K562 (cell line): ENCODE measurements at regions not wholly inside any gene's neighbourhood (a gene's known extent, or its start where the extent isn't known, plus 50 kb on each side); places are given as distances from the start of the nearest gene placed in this dataset.

Source experiments
- ATAC-seq: fragments of 200-7000 bp; cut with Tn5 transposase; 3 replicates; pipeline ENCODE4 v1.9.1; 2020; ENCODE audit warnings: moderate library complexity
- BruUV-seq: library from RNA; stranded (reverse); fragments of 400-500 nt; replicated peaks from 2 replicates; lab custom pipeline; 2021; lab: Mats Ljungman, UMichigan
- CTCF ChIA-PET: fragments of 300-600 bp; formaldehyde crosslinking; extraction: SDS; loops from one replicate; lab custom pipeline; 2021; ENCODE audit warnings: low intra/inter-chr PET ratio; lab: Yijun Ruan, JAX
- POLR2A ChIA-PET: fragments of 300-600, 350-650 bp; sonication (Branson Sonifier 250); formaldehyde crosslinking; extraction: SDS; loops from one replicate; lab custom pipeline; 2021; ENCODE audit warnings: antibody characterized with exemption, inconsistent platforms; lab: Yijun Ruan, JAX
- DNase-seq, 4 experiments: peaks; one replicate each; pipeline versions ENCODE4 v3.0.0 to v3.0.0-alpha.2; 2011 to 2018; ENCODE audit warnings: low spot score in 3 of 4, mixed read lengths in 3 of 4; ENCODE audit errors: extremely low read depth in 1 of 4
- FAIRE-seq: peaks from 2 replicates; lab custom pipeline; 2011; peaks lifted over from hg19 to GRCh38; lab: Jason Lieb, UNC
- H2AFZ ChIP-seq: 2 replicates; pipeline ENCODE4 v1.6.0; 2011; ENCODE audit warnings: low read depth, low read length, control low read depth, inconsistent platforms
- H3K27ac ChIP-seq: fragments of 200-600 bp; 3 replicates; pipeline ENCODE4 v1.8.0; 2011; ENCODE audit warnings: low read depth, mild to moderate bottlenecking, control low read depth, inconsistent platforms, low read length, moderate library complexity, mixed read lengths; ENCODE audit errors: extremely low read depth
- H3K27me3 ChIP-seq, 2 experiments: fragments of 300-600 bp in 1 of 2; 2 replicates in 1 of 2; 3 replicates in 1 of 2; pipeline versions ENCODE4 v1.6.0 to v1.8.0; 2011; ENCODE audit warnings: inconsistent platforms in 2 of 2, low read length in 2 of 2, mild to moderate bottlenecking in 1 of 2, mixed read lengths in 1 of 2, moderate library complexity in 1 of 2; ENCODE audit not compliant: control insufficient read depth in 2 of 2, insufficient read depth in 2 of 2
- H3K36me3 ChIP-seq: fragments of 300-600 bp; 3 replicates; pipeline ENCODE4 v1.8.0; 2011; ENCODE audit warnings: mild to moderate bottlenecking, low read length, inconsistent platforms; ENCODE audit not compliant: control insufficient read depth, insufficient read depth
- H3K4me1 ChIP-seq, 2 experiments: fragments of 200-600 bp in 1 of 2; replicated peaks in 1 of 2; 2 replicates in 1 of 2; 3 replicates in 1 of 2; pipeline versions ENCODE4 v1.5.1 to v1.8.0; 2011; ENCODE audit warnings: inconsistent platforms in 2 of 2, low read length in 2 of 2, mild to moderate bottlenecking in 1 of 2, mixed read lengths in 1 of 2, moderate library complexity in 1 of 2; ENCODE audit not compliant: control insufficient read depth in 2 of 2, insufficient read depth in 2 of 2
- H3K4me2 ChIP-seq: 2 replicates; pipeline ENCODE4 v1.6.1; 2011; ENCODE audit warnings: low read length, control low read depth, inconsistent platforms, mixed read lengths; ENCODE audit not compliant: insufficient read depth
- H3K4me3 ChIP-seq: fragments of 200-600 bp; sonication (generic), shearing (Covaris generic); 2 replicates; pipeline ENCODE4 v1.5.1; 2016; ENCODE audit warnings: control low read depth, inconsistent platforms
- H3K79me2 ChIP-seq: fragments of 200-600 bp; 3 replicates; pipeline ENCODE4 v1.8.0; 2011; ENCODE audit warnings: low read length, inconsistent platforms; ENCODE audit not compliant: control insufficient read depth, insufficient read depth
- H3K9ac ChIP-seq, 2 experiments: 2 replicates each; pipeline versions ENCODE4 v1.6.0 to v1.6.1; 2011; ENCODE audit warnings: low read depth in 2 of 2, low read length in 2 of 2, control low read depth in 1 of 2, inconsistent platforms in 1 of 2, mild to moderate bottlenecking in 1 of 2, mixed read lengths in 1 of 2; ENCODE audit not compliant: insufficient read depth in 1 of 2
- H3K9me1 ChIP-seq: one replicate; pipeline ENCODE4 v1.6.0; 2011; ENCODE audit warnings: inconsistent platforms, mild to moderate bottlenecking, low read length, moderate library complexity; ENCODE audit not compliant: control insufficient read depth, insufficient read depth
- H3K9me3 ChIP-seq: replicated peaks from 2 replicates; pipeline ENCODE4 v1.5.1; 2011; ENCODE audit warnings: low read depth, low read length, inconsistent platforms; ENCODE audit not compliant: control insufficient read depth, insufficient read depth
- H4K20me1 ChIP-seq: replicated peaks from 2 replicates; pipeline ENCODE4 v1.6.1; 2011; ENCODE audit warnings: low read length, inconsistent platforms, mixed read lengths; ENCODE audit not compliant: control insufficient read depth, insufficient read depth
- FIP1L1 ChIP-seq: fragments of 200-400 bp; formaldehyde crosslinking; IDR thresholded peaks from 2 replicates; pipeline ENCODE4 v1.6.1; 2018; ENCODE audit warnings: mild to moderate bottlenecking, low read depth, low read length; ENCODE audit not compliant: poor library complexity, severe bottlenecking
- FOXO4 ChIP-seq: fragments of 450-650 bp; formaldehyde crosslinking; IDR thresholded peaks from 2 replicates; pipeline ENCODE4 v1.4.0; 2020; ENCODE audit warnings: mild to moderate bottlenecking, moderate library complexity
- GABPB2 ChIP-seq: fragments of 250-450 bp; sonication (Bioruptor Pico); conservative IDR thresholded peaks from 2 replicates; pipeline ENCODE4 v1.5.1; 2021; ENCODE audit warnings: mild to moderate bottlenecking
- KAT2B ChIP-seq: IDR thresholded peaks from one replicate; pipeline ENCODE4 v1.6.1; 2012; ENCODE audit warnings: low read depth, mild to moderate bottlenecking, control low read depth, inconsistent platforms, low read length, moderate library complexity
- PTRF ChIP-seq: fragments of 450-650 bp; IDR thresholded peaks from 2 replicates; pipeline ENCODE4 v1.6.1; 2016; ENCODE audit warnings: mild to moderate bottlenecking, missing genetic modification characterization, missing compliant biosample characterization
- RBBP5 ChIP-seq: fragments of 200-600 bp; sonication (generic); IDR thresholded peaks from 2 replicates; pipeline ENCODE4 v1.6.1; 2012; ENCODE audit warnings: borderline replicate concordance, mild to moderate bottlenecking, low read length, control low read depth, inconsistent platforms; ENCODE audit not compliant: insufficient read depth, poor library complexity, severe bottlenecking
- RBFOX2 ChIP-seq: fragments of 200-400 bp; formaldehyde crosslinking; IDR thresholded peaks from 2 replicates; pipeline ENCODE4 v1.6.1; 2017; ENCODE audit warnings: low read depth, mild to moderate bottlenecking, low read length, moderate library complexity
- SMARCB1 ChIP-seq: IDR thresholded peaks from 2 replicates; pipeline ENCODE4 v1.6.1; 2011; ENCODE audit warnings: improper control_type of control experiment, low read depth; ENCODE audit not compliant: insufficient read length
- TAF9B ChIP-seq: fragments of 450-650 bp; IDR thresholded peaks from 2 replicates; pipeline ENCODE4 v1.6.1; 2018; ENCODE audit warnings: mild to moderate bottlenecking; ENCODE audit not compliant: partially characterized antibody
- ZNF133 ChIP-seq: fragments of 250-450 bp; sonication (Bioruptor Pico); IDR thresholded peaks from 2 replicates; pipeline ENCODE4 v1.4.0; 2020; ENCODE audit warnings: mild to moderate bottlenecking
- ZNF764 ChIP-seq: fragments of 250-450 bp; sonication (Bioruptor Pico); IDR thresholded peaks from 2 replicates; pipeline ENCODE4 v1.4.0; 2020; ENCODE audit warnings: low read depth, mild to moderate bottlenecking, moderate library complexity
- WGBS: fragments of 100-300 bp; shearing (Covaris generic); methylation state at CpG from one replicate; pipeline ENCODE4 v1.1.6; 2016; ENCODE audit warnings: low coverage, mixed read lengths; ENCODE audit not compliant: insufficient coverage; ENCODE audit errors: missing lambda C conversion rate; 5-methylcytosine and 5-hydroxymethylcytosine counted together
- in situ Hi-C: fragments of 300-500 bp; cut with MboI; formaldehyde crosslinking; loops from 4 replicates; pipeline ENCODE4 v1.15.0; 2018; ENCODE audit warnings: inconsistent platforms, mixed read lengths
- intact Hi-C: fragments of 100-400 bp; cut with micrococcal nuclease; formaldehyde crosslinking; loops from 2 replicates; pipeline ENCODE4 v1.14.2; 2022
- TF ChIP-seq, protein P1 (sequence below), 2 experiments: fragments of 150-350 bp in 1 of 2; IDR thresholded peaks; 2 replicates each; pipeline ENCODE4 v1.6.1; 2012 to 2016; ENCODE audit warnings: low read depth in 2 of 2, low read length in 2 of 2, mild to moderate bottlenecking in 1 of 2, moderate library complexity in 1 of 2

DNA sequence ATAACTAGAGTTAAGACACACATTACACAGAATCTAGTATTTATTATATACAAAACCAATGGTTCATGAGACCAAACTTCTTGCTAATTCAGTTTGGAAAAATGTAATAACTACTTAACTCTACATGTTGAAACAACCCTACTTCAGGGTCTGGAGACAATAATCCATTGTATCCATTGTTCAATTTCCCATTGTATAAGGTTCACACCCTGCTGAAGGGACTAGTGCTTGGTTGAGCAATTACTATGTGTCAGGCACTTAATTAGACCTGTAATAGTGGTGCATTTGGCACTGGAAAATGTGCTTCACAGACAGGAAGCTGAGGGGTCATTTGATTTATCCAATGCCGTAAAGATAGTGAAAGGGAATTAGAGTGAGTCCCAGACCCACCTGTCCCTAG lies 114.3 kb upstream of the PAPPA start:
- TF ChIP-seq SMARCB1, result no peak
- TF ChIP-seq GABPB2, result no peak
- TF ChIP-seq KAT2B, result no peak
- no peak for TF ChIP-seq TAF9B
- TF ChIP-seq ZNF133 (CRISPR knock-in tag), result no peak
- Histone ChIP-seq H3K4me3 (no peak overlapping the region), H3K9me1 (no peaks in the 10 kb centered on the region), H3K36me3 (no peaks in the 10 kb centered on the region), H3K9ac (no peak overlapping the region), H3K27me3 (no peaks in the 10 kb centered on the region), H2AFZ (no peak overlapping the region), H3K4me1 (no peaks in the 10 kb centered on the region), H3K79me2 (no peaks in the 10 kb centered on the region), H4K20me1 (no peaks in the 10 kb centered on the region), H3K9me3 (no peaks in the 10 kb centered on the region; the same call in 1 of the 2 replicates), H3K4me2 (no peak overlapping the region), H3K27ac (no peak overlapping the region)
- WGBS, result 0% methylated on average over 1 of the region's 1 CpG
- POLR2A ChIA-PET, result no interaction called here
- no peak for DNase-seq
- CTCF ChIA-PET, result no interaction called here
- ATAC-seq, result no peak
- intact Hi-C loops (no loop called here), in situ Hi-C loops (no loop called here)
- no TSS peak for BruUV-seq
- FAIRE-seq, result no peak

GRCh38 chr9:116039893-116040292 lies 113.7 kb upstream of the PAPPA start:
- H3K9ac ChIP-seq, result no peak overlapping the region
- H3K79me2 ChIP-seq, result no peaks in the 10 kb centered on the region
- H3K27me3 ChIP-seq, result no peaks in the 10 kb centered on the region
- H3K27ac ChIP-seq, result no peak overlapping the region
- no peak overlapping the region for H2AFZ ChIP-seq
- DNase-seq, result no peak
- no peaks in the 10 kb centered on the region for H3K36me3 ChIP-seq
- in situ Hi-C loops, result no loop called here
- FAIRE-seq, result no peak
- intact Hi-C loops, result no loop called here
- BruUV-seq, result no TSS peak
- ChIA-PET CTCF (no interaction called here), POLR2A (no interaction called here)
- no peaks in the 10 kb centered on the region for H4K20me1 ChIP-seq
- no peak overlapping the region for H3K4me2 ChIP-seq
- H3K9me3 ChIP-seq, result no peaks in the 10 kb centered on the region; the same call in 1 of the 2 replicates
- no peaks in the 10 kb centered on the region for H3K4me1 ChIP-seq
- no peak overlapping the region for H3K4me3 ChIP-seq
- H3K9me1 ChIP-seq, result no peaks in the 10 kb centered on the region
- ATAC-seq, result no peak
- no peak for TF ChIP-seq FIP1L1
- TF ChIP-seq RBFOX2, result no peak
- TF ChIP-seq, protein P1, sequence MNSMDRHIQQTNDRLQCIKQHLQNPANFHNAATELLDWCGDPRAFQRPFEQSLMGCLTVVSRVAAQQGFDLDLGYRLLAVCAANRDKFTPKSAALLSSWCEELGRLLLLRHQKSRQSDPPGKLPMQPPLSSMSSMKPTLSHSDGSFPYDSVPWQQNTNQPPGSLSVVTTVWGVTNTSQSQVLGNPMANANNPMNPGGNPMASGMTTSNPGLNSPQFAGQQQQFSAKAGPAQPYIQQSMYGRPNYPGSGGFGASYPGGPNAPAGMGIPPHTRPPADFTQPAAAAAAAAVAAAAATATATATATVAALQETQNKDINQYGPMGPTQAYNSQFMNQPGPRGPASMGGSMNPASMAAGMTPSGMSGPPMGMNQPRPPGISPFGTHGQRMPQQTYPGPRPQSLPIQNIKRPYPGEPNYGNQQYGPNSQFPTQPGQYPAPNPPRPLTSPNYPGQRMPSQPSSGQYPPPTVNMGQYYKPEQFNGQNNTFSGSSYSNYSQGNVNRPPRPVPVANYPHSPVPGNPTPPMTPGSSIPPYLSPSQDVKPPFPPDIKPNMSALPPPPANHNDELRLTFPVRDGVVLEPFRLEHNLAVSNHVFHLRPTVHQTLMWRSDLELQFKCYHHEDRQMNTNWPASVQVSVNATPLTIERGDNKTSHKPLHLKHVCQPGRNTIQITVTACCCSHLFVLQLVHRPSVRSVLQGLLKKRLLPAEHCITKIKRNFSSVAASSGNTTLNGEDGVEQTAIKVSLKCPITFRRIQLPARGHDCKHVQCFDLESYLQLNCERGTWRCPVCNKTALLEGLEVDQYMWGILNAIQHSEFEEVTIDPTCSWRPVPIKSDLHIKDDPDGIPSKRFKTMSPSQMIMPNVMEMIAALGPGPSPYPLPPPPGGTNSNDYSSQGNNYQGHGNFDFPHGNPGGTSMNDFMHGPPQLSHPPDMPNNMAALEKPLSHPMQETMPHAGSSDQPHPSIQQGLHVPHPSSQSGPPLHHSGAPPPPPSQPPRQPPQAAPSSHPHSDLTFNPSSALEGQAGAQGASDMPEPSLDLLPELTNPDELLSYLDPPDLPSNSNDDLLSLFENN (IDR thresholded peaks at IDR 0.05; ENCODE audit: low read depth in 2 of 2, low read length in 2 of 2), result no peak
- TF ChIP-seq PTRF (tag), result no peak
- no peak for TF ChIP-seq RBBP5
- no peak for TF ChIP-seq ZNF764
- no peak for TF ChIP-seq TAF9B
- no peak for TF ChIP-seq FOXO4 (CRISPR knock-in tag)
